Suprapubic skin (tissue), 4 donors: ENCODE measurements at regions not wholly inside any gene's neighbourhood (a gene's known extent, or its start where the extent isn't known, plus 50 kb on each side); places are given as distances from the start of the nearest gene placed in this dataset.

Experiments
- DNase-seq, 2 donors: peaks; one replicate each; pipeline ENCODE4 v3.0.0-alpha.2; 2019; ENCODE audit warnings: low spot score in 2 of 2
- H3K27ac ChIP-seq: fragments of 200-600 bp; sonication (generic); one replicate; pipeline ENCODE4 v1.5.1; 2019
- H3K27me3 ChIP-seq: fragments of 200-600 bp; sonication (generic); one replicate; pipeline ENCODE4 v1.5.1; 2019
- H3K36me3 ChIP-seq: fragments of 200-600 bp; sonication (generic); one replicate; pipeline ENCODE4 v1.5.1; 2019
- H3K4me1 ChIP-seq: fragments of 200-600 bp; sonication (generic); one replicate; pipeline ENCODE4 v1.5.1; 2019
- H3K4me3 ChIP-seq: fragments of 200-600 bp; sonication (generic); one replicate; pipeline ENCODE4 v1.5.1; 2019; ENCODE audit warnings: mild to moderate bottlenecking
- H3K9me3 ChIP-seq: fragments of 200-600 bp; sonication (generic); one replicate; pipeline ENCODE4 v1.5.1; 2019
- EP300 ChIP-seq: sonication (generic); formaldehyde crosslinking; IDR thresholded peaks from one replicate; pipeline ENCODE4 v1.6.1; 2017; ENCODE audit warnings: antibody characterized with exemption
- POLR2A ChIP-seq, 2 donors: fragments of 450-650 bp; IDR thresholded peaks; one replicate each; pipeline ENCODE4 v1.6.1; 2017; ENCODE audit warnings: antibody characterized with exemption in 2 of 2, mild to moderate bottlenecking in 2 of 2, moderate library complexity in 2 of 2
- POLR2AphosphoS5 ChIP-seq, 3 donors: sonication (generic); formaldehyde crosslinking; IDR thresholded peaks; one replicate each; pipeline ENCODE4 v1.6.1; 2017; ENCODE audit warnings: antibody characterized with exemption in 3 of 3
- WGBS: methylation state at CpG from one replicate; pipeline ENCODE4 v1.1.5; 2018; 5-methylcytosine and 5-hydroxymethylcytosine counted together
- TF ChIP-seq, protein P1 (sequence below), 2 donors: fragments of 200-600 bp in 1 of 2; fragments of 450-650 bp in 1 of 2; sonication (generic) in 1 of 2; IDR thresholded peaks; one replicate each; pipeline ENCODE4 v1.5.1; 2016 to 2019; ENCODE audit warnings: antibody characterized with exemption in 2 of 2, mild to moderate bottlenecking in 1 of 2, moderate library complexity in 1 of 2

DNA sequence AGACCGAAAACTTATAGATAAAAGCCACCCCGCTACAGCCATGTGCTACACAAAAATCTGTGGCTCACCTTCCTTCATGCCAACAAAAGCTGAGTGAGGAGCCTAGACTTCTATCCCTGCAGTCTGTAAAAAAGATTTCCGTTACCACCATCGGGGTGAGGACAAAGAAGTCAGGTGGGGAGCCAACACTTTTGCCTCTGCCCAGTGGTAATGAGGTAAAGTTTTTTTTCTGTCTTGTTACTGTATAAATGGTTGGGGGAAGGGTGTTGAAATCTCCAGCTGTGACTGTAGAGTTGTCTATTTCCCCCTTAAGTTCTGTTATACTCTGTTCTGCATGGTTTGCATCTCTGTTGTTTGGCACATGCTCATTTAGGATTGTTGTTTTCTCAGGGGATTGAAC lies 707.8 kb downstream of the FLRT2 start:
- DNase-seq = no peak
- H3K27ac ChIP-seq = no peak overlapping the region
- no peak overlapping the region for H3K4me3 ChIP-seq
- 73% methylated on average over 4 of the region's 4 CpGs for WGBS
- H3K27me3 ChIP-seq = no peaks in the 10 kb centered on the region
- H3K9me3 ChIP-seq = peaks cover 3% of the 10 kb centered on the region
- no peaks in the 10 kb centered on the region for H3K36me3 ChIP-seq
- TF ChIP-seq POLR2AphosphoS5 (IDR thresholded peaks at IDR 0.05) = no peak
- TF ChIP-seq POLR2A (IDR thresholded peaks at IDR 0.05) = no peak
- TF ChIP-seq EP300 = no peak
- TF ChIP-seq, protein P1, sequence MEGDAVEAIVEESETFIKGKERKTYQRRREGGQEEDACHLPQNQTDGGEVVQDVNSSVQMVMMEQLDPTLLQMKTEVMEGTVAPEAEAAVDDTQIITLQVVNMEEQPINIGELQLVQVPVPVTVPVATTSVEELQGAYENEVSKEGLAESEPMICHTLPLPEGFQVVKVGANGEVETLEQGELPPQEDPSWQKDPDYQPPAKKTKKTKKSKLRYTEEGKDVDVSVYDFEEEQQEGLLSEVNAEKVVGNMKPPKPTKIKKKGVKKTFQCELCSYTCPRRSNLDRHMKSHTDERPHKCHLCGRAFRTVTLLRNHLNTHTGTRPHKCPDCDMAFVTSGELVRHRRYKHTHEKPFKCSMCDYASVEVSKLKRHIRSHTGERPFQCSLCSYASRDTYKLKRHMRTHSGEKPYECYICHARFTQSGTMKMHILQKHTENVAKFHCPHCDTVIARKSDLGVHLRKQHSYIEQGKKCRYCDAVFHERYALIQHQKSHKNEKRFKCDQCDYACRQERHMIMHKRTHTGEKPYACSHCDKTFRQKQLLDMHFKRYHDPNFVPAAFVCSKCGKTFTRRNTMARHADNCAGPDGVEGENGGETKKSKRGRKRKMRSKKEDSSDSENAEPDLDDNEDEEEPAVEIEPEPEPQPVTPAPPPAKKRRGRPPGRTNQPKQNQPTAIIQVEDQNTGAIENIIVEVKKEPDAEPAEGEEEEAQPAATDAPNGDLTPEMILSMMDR (IDR thresholded peaks at IDR 0.05) = no peak
- H3K4me1 ChIP-seq = no peaks in the 10 kb centered on the region

DNA sequence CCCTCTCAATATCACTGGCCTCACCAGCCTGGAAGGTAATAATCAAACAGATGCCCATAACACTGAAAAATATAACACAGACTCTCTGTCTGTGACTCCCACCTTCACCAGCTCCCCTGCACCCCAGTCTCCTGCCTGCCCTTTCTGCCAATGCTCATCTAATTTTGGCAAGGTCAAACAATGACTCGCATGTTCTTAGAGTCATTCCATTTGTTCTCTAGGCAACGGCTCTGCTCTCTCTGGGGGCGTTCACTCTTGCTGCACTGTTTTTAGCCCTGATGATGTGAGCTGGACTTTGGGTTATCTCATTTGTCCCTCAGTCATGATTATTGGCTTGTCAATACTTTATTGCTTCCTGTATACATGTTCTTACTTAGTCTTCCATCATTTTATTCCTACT lies 691.8 kb downstream of the FLRT2 start:
- TF ChIP-seq EP300 (no peak), POLR2A (IDR thresholded peaks at IDR 0.05) (no peak), POLR2AphosphoS5 (IDR thresholded peaks at IDR 0.05) (no peak)
- TF ChIP-seq, protein P1 (IDR thresholded peaks at IDR 0.05) = no peak
- Histone ChIP-seq H3K9me3 (no peaks in the 10 kb centered on the region), H3K27me3 (no peaks in the 10 kb centered on the region), H3K27ac (no peak overlapping the region), H3K4me3 (no peak overlapping the region), H3K36me3 (no peaks in the 10 kb centered on the region), H3K4me1 (no peaks in the 10 kb centered on the region)
- DNase-seq = no peak
- 62% methylated on average over 3 of the region's 3 CpGs for WGBS

- no peaks in the 10 kb centered on the region for H3K36me3 ChIP-seq
- no peaks in the 10 kb centered on the region for H3K9me3 ChIP-seq
- TF ChIP-seq EP300 (no peak), POLR2AphosphoS5 (IDR thresholded peaks at IDR 0.05) (no peak), POLR2A (IDR thresholded peaks at IDR 0.05) (no peak)
- TF ChIP-seq, protein P1 (IDR thresholded peaks at IDR 0.05) = no peak
- no peaks in the 10 kb centered on the region for H3K27me3 ChIP-seq
- WGBS = 67% methylated on average over 3 of the region's 3 CpGs
- no peaks in the 10 kb centered on the region for H3K4me1 ChIP-seq
- no peak for DNase-seq
- H3K4me3 ChIP-seq = no peak overlapping the region
- H3K27ac ChIP-seq = no peak overlapping the region
Measured at GRCh38 chr14:86221000-86221399, 691.1 kb downstream of the FLRT2 start.

DNA sequence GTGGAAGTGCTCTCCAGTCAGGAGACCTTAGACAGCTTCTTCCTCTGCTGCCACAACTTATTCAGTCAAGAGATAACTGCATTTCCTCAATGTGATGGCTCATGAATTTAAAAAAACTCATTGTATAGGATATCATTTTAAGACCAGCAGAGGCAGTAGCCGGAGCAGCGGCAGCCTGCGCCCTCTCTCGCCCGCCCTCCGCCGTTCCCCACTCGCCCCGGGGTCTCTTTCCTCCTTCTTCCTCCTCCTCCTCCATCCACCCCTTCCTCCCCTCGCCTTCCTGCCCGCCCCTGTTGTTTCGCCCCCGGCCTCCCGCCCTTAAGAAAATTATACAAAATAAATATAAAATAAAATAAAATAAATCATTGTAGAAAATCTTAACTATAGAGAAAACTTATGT lies 687.6 kb downstream of the FLRT2 start:
- 67% methylated on average over 14 of the region's 14 CpGs for WGBS
- H3K27me3 ChIP-seq = no peaks in the 10 kb centered on the region
- H3K4me1 ChIP-seq = no peaks in the 10 kb centered on the region

GRCh38 chr14:86203843-86204242 lies 673.9 kb downstream of the FLRT2 start:
- no peak for DNase-seq
- 92% methylated on average over 1 of the region's 1 CpG for WGBS
- H3K27me3 ChIP-seq = no peaks in the 10 kb centered on the region
- H3K27ac ChIP-seq = no peak overlapping the region
- no peaks in the 10 kb centered on the region for H3K4me1 ChIP-seq
- TF ChIP-seq, protein P1 (IDR thresholded peaks at IDR 0.05) = no peak
- TF ChIP-seq EP300 (no peak), POLR2A (IDR thresholded peaks at IDR 0.05) (no peak), POLR2AphosphoS5 (IDR thresholded peaks at IDR 0.05) (no peak)
- H3K36me3 ChIP-seq = no peaks in the 10 kb centered on the region
- no peak overlapping the region for H3K4me3 ChIP-seq
- H3K9me3 ChIP-seq = no peaks in the 10 kb centered on the region

More for the DNA sequence above, 687.6 kb downstream of the FLRT2 start:
- DNase-seq = no peak
- Histone ChIP-seq H3K36me3 (no peaks in the 10 kb centered on the region), H3K4me3 (no peak overlapping the region), H3K9me3 (no peaks in the 10 kb centered on the region), H3K27ac (no peak overlapping the region)
- no peak for TF ChIP-seq POLR2A (IDR thresholded peaks at IDR 0.05)
- TF ChIP-seq, protein P1 (IDR thresholded peaks at IDR 0.05) = no peak
- no peak for TF ChIP-seq POLR2AphosphoS5 (IDR thresholded peaks at IDR 0.05)
- TF ChIP-seq EP300 = no peak
